NCI-H748 (cell line): ENCODE measurements at regions not wholly inside any gene's neighbourhood (a gene's known extent, or its start where the extent isn't known, plus 50 kb on each side); places are given as distances from the start of the nearest gene placed in this dataset.

Experiments used
- DNase-seq: peaks from one replicate; lab custom pipeline; 2025; ENCODE audit not compliant: unreplicated experiment; lab: John Stamatoyannopoulos, UW

- peak; percentile 40 for DNase-seq
These were observed 119.1 kb upstream of the TMC3 start for GRCh38 chr15:81492969-81493645.

DNA sequence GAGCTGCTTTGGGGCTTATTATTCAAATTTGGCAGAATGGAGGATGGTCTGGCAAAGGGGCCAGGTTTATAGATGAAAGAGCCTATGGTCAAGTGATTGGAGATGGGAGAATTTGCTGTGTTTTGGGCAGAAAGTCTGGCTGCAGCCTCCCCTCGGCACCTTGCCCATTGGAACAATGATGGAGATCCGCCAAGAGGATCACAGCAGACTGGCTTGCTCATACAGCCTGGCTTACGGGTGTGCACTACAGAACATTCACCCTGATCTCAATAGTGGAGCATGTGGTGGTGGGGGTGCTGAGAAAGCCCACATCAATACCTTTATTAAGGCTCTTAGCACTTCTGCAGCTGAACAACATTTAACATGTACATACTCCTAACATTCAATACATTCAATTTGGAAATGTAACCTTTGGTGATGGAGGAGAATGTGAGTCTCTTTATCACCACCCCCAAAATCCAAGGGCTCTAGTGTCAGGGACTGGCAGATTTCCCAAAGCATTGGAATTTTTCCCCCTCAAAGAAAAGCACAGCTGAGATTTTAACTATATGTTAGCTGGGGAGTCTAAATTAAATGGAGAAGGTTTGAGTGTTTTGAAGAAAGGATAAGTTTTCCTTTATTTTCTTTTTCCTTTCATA, 118.4 kb upstream of the TMC3 start:
- peak; percentile 11 for DNase-seq

DNA sequence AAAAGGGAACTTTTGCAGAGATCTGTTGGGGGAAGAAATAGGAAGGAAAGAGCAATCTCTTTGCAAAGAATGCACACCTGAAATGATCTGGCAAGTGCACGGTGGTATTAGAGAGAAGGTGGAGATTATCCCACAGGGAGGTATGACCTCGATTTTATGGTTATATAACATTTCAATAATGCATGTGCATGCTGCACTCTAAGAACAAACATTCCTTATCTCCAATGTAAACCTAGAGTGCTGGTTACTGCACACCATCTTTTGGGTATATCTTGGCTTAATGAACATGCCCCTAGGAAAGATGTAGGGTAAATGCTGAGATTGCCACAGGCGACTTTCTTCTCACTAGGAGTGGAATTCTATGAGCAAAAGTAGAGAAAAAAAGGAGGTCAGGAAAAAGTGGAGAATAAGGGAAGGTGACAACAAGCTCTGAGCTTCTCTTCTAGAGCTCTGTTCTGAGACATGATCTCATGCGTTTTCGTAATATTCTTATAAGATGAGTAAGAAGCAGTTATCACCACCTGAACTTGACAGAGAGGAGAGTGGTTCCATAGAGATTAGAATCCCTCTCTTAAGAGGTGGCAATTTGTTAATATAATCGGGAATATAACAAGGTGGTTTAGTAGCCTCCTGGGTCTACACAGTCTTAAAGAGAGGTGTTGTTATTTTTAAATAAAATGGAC, 117.5 kb upstream of the TMC3 start:
- no peak for DNase-seq

- DNase-seq: peak; percentile 4
These were observed 111.8 kb upstream of the TMC3 start for GRCh38 chr15:81485806-81486205.

DNA sequence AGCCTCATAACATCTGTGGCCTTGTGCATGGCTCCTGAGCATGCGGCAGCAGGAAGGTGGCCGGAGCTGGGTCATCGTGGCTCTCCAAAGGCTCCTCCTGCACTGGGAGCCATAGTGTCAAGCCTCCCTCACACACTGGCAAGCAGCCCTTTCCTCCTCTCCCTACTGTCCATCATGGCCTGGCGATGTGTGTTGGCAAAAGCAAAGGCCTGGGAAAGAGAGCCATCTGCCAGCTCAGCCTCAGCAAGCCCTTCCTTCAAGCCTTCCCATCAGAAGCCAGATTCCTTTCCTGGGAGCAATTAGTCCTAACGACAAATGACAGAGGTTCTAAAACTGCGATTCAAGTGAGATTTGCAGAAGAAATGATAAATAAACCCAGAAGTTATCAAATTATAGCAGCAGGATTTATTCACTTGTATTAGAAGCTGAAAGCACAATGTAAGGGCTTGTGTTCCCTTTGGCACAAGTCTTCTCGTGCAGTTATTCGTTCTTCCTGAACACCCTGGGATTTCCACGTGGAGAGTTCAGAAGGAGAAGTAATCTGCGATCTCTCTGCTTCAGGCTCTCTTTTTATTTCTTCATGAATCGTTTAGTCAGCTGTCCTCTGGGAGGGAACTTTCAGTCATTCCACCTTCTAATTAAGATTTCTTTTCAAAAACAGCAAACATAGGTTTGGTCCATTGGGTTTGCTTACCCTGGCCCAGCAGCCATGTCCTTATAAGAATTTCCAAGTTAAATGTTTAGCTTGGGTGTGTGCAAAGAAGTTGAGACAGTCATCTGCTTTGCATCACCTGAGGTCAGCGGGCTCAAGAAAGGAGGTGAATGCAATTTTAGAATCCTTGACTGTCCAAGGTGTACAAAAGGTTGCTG, 110.3 kb upstream of the TMC3 start:
- no peak for DNase-seq

GRCh38 chr15:81483496-81483895, 109.5 kb upstream of the TMC3 start:
- DNase-seq: no peak

DNA sequence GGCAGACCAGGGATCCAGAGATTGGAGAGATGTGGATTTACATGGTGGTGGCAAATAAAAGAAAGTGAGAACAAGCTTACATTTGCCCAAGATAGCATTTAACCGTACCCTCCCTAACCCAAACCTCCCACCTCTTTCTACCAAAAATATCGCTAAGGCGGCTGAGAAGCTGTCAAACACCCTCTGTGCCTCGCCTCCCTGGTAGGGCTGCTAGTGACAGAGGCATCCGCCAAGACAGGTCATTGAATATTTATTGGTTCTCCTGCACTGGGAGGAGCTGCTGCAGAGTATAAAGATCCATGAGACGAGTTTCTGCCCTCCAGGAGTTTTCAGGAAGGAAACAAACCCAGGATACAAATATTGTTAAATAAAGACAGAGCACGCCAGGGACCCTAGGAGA, 107.3 kb upstream of the TMC3 start:
- DNase-seq: no peak

DNA sequence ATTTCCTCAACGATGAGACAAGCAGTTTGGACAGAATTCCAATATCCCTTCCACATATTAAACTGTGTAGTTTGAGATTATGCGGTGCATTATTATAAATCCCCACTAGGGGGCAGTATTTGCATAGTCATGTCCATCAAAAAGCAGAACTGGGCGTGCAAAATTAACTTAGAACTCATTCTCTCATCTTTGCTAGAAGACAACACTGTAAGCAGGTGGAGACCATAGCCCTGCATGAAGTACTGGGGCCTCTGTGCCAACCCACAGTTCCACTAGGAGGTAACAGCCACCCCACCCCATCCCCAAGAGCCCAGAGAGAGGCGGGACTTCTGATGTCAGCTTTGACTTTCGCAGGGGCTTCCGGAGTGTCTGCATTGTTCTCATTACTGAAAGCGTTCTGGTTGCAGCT, 106.6 kb upstream of the TMC3 start:
- DNase-seq: peak; percentile 70

- DNase-seq: no peak
These were observed 104.3 kb upstream of the TMC3 start for GRCh38 chr15:81478354-81478753.

DNA sequence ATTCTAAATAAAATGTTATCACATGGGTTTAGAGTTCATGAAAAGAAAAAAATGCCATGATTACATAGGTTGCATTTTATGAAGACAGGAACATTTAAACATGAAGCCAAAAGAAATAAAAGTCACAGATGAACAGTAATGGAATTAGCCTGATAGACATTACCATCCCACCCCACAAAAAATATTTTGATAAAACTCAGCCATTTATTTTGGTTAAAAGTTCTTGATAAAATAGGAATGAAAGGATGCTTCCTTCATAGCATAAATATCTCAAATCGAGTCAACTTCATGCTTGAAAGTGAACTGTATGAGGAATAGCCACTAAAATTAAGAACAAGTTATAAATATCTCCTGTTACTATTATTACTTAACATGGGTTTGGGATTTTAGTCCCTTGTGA, 101.9 kb upstream of the TMC3 start:
- no peak for DNase-seq

GRCh38 chr15:81475471-81475870, 101.5 kb upstream of the TMC3 start:
- no peak for DNase-seq

- no peak for DNase-seq
These were observed 99.9 kb upstream of the TMC3 start for GRCh38 chr15:81473946-81474345.

DNA sequence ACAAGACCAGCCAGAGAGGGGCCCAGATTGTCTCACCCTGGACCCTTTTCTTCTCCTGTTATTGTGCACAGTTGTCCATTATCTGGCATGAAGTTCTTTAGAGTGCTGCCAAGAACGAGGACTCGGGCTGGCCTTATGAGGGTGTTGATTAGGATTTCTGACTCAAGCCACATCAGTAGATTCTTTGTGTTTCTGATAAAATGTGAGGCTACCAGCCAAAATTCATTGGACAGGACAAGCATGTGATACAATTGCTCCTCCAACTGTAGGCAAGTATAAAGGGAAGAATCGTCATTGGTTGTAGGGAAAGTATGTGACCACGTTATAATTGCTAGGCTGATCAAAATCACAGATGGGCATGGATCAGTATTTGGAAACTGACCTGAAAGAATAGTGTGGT, 99.2 kb upstream of the TMC3 start:
- DNase-seq: no peak

DNA sequence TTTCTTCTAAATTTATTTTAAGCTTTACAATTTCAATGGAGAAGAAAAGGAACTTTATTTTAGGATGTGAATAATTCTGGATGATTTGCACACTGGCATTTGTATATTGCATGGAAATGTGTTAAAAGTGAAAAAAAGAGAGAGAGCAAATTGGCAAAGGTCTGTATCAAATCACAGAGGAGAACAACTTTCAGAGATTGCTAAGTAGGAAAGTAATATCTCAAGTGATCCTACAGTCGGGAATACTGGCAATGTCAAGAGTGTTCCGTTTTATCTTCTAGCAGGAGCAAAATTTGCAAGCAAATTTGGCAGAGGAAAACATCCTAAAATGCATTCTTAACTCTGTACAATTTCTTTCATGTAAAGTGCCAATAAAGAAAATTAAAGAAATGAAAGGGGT, 97.1 kb upstream of the TMC3 start:
- no peak for DNase-seq

DNA sequence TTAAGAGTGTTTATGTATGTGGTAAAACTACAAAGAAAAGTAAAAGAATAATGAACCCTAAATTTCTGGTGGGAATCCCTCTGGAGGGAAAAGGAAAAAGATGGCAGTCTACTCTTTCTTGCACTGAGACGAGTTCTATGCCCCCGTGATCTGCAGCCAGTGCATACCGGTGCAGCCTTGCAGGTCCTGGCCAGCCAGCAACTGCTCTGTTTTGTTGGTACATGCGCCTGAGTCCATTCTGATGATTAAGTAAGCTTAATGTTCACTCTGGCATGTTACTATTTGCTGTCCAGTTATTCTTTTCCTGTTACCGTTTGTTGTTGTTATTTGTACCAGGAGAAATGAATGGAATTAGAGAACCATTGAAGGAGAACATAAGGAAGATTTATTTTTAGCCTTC, 95.1 kb upstream of the TMC3 start:
- DNase-seq: no peak

GRCh38 chr15:81466741-81467140, 92.7 kb upstream of the TMC3 start:
- DNase-seq: no peak

- DNase-seq: no peak
These were observed 80.0 kb upstream of the TMC3 start for GRCh38 chr15:81454024-81454423.

GRCh38 chr15:81450721-81451120, 76.7 kb upstream of the TMC3 start:
- no peak for DNase-seq

- DNase-seq: peak; percentile 9
These were observed 75.9 kb upstream of the TMC3 start for GRCh38 chr15:81449836-81450474.

- no peak for DNase-seq
These were observed 69.2 kb upstream of the TMC3 start for GRCh38 chr15:81443040-81443820.
